Testis (tissue), 2 donors: ENCODE measurements at regions not wholly inside any gene's neighbourhood (a gene's known extent, or its start where the extent isn't known, plus 50 kb on each side); places are given as distances from the start of the nearest gene placed in this dataset.

Experiments used
- DNase-seq: peaks from one replicate; pipeline ENCODE4 v3.0.0-alpha.2; 2019
- H3K27ac ChIP-seq, 2 donors: fragments of 200-600 bp; sonication (generic); one replicate each; pipeline ENCODE4 v1.5.1; 2019
- H3K27me3 ChIP-seq: fragments of 200-600 bp; sonication (generic); one replicate; pipeline ENCODE4 v1.5.1; 2019
- H3K36me3 ChIP-seq: fragments of 200-600 bp; sonication (generic); one replicate; pipeline ENCODE4 v1.5.1; 2017; ENCODE audit warnings: low read depth; ENCODE audit errors: missing control alignments
- H3K4me1 ChIP-seq: fragments of 200-600 bp; sonication (generic); one replicate; pipeline ENCODE4 v1.5.1; 2019
- H3K4me3 ChIP-seq, 2 donors: fragments of 200-600 bp; sonication (generic); one replicate each; pipeline ENCODE4 v1.5.1; 2017 to 2019
- H3K9me3 ChIP-seq: fragments of 200-600 bp; sonication (generic); one replicate; pipeline ENCODE4 v1.5.1; 2017
- CTCF ChIP-seq, 3 experiments: fragments of 450-650 bp in 2 of 3; fragments of 200-600 bp in 1 of 3; sonication (generic) in 1 of 3; IDR thresholded peaks; one replicate each; pipeline ENCODE4 v1.5.1; 2016 to 2019; ENCODE audit warnings: antibody characterized with exemption in 3 of 3, mild to moderate bottlenecking in 2 of 3, moderate library complexity in 1 of 3
- POLR2A ChIP-seq: fragments of 450-650 bp; IDR thresholded peaks from one replicate; pipeline ENCODE4 v1.6.1; 2017; ENCODE audit warnings: antibody characterized with exemption, mild to moderate bottlenecking, moderate library complexity
- WGBS, 2 donors: methylation state at CpG; one replicate each; pipeline ENCODE4 v1.1.5; 2018; 5-methylcytosine and 5-hydroxymethylcytosine counted together
- intact Hi-C: fragments of 100-400 bp; cut with DNase I; formaldehyde crosslinking; loops from one replicate; pipeline ENCODE4 v1.15.1; 2023; ENCODE audit warnings: low total_unique reads

- Histone ChIP-seq H3K27ac (no peak overlapping the region), H3K9me3 (no peaks in the 10 kb centered on the region), H3K4me1 (no peaks in the 10 kb centered on the region), H3K36me3 (no peaks in the 10 kb centered on the region), H3K4me3 (no peak overlapping the region), H3K27me3 (no peaks in the 10 kb centered on the region)
- TF ChIP-seq POLR2A (no peak), CTCF (IDR thresholded peaks at IDR 0.05) (no peak)
- DNase-seq, result no peak
- intact Hi-C loops, result no loop called here
- WGBS, 2 donors, result 85 to 86% methylated on average over 3 of the region's 3 CpGs
Observed at GRCh38 chr2:36277146-36277808, 78.3 kb upstream of the CRIM1 start.

GRCh38 chr2:36271266-36271665 lies 84.3 kb upstream of the CRIM1 start:
- H3K4me1 ChIP-seq, result no peaks in the 10 kb centered on the region
- no peaks in the 10 kb centered on the region for H3K9me3 ChIP-seq
- no peak for DNase-seq
- 71 to 92% methylated on average over 1 of the region's 1 CpG for WGBS, 2 donors
- H3K27me3 ChIP-seq, result no peaks in the 10 kb centered on the region
- intact Hi-C loops, result no loop called here
- no peak overlapping the region for H3K27ac ChIP-seq
- no peak overlapping the region for H3K4me3 ChIP-seq
- TF ChIP-seq CTCF (IDR thresholded peaks at IDR 0.05) (no peak), POLR2A (no peak)
- H3K36me3 ChIP-seq, result no peaks in the 10 kb centered on the region

- intact Hi-C loops, result no loop called here
- WGBS, 2 donors, result 60 to 61% methylated on average over 5 of the region's 5 CpGs
- Histone ChIP-seq H3K4me3 (no peak overlapping the region), H3K27ac (no peak overlapping the region), H3K36me3 (no peaks in the 10 kb centered on the region), H3K27me3 (no peaks in the 10 kb centered on the region), H3K9me3 (no peaks in the 10 kb centered on the region), H3K4me1 (no peaks in the 10 kb centered on the region)
- TF ChIP-seq CTCF (IDR thresholded peaks at IDR 0.05), result no peak
- no peak for DNase-seq
Observed at GRCh38 chr2:36270758-36271157, 84.8 kb upstream of the CRIM1 start.

- intact Hi-C loops, result no loop called here
- no peaks in the 10 kb centered on the region for H3K36me3 ChIP-seq
- no peak overlapping the region for H3K4me3 ChIP-seq
- H3K4me1 ChIP-seq, result no peaks in the 10 kb centered on the region
- TF ChIP-seq POLR2A (no peak), CTCF (IDR thresholded peaks at IDR 0.05) (no peak)
- DNase-seq, result no peak
- no peaks in the 10 kb centered on the region for H3K27me3 ChIP-seq
- no peak overlapping the region for H3K27ac ChIP-seq
- H3K9me3 ChIP-seq, result no peaks in the 10 kb centered on the region
- WGBS, 2 donors, result 93 to 94% methylated on average over 1 of the region's 1 CpG
Observed at GRCh38 chr2:36267194-36267593, 88.4 kb upstream of the CRIM1 start.

GRCh38 chr2:36266536-36267121 lies 88.9 kb upstream of the CRIM1 start:
- no peaks in the 10 kb centered on the region for H3K9me3 ChIP-seq
- intact Hi-C loops, result no loop called here
- 98 to 100% methylated on average over 2 of the region's 2 CpGs for WGBS, 2 donors
- H3K27me3 ChIP-seq, result no peaks in the 10 kb centered on the region
- no peak overlapping the region for H3K4me3 ChIP-seq
- H3K4me1 ChIP-seq, result no peaks in the 10 kb centered on the region
- DNase-seq, result no peak
- TF ChIP-seq CTCF (IDR thresholded peaks at IDR 0.05) (no peak), POLR2A (no peak)
- no peak overlapping the region for H3K27ac ChIP-seq
- no peaks in the 10 kb centered on the region for H3K36me3 ChIP-seq
